Mucosa of gallbladder (tissue), 1 donor: ENCODE measurements at regions not wholly inside any gene's neighbourhood (a gene's known extent, or its start where the extent isn't known, plus 50 kb on each side); places are given as distances from the start of the nearest gene placed in this dataset.
"Not testable (repeated sequence)": the region's sequence is repeated elsewhere in the genome, so short reads cannot be mapped to it uniquely, and the experiment has no call there.

Experiments used
- DNase-seq: peaks from one replicate; pipeline ENCODE4 v3.0.0-alpha.2; 2020; ENCODE audit warnings: low spot score
- donor health status: DM: no; HTN: no; CAD: no.

- no peak for DNase-seq
These were observed 78.3 kb upstream of the SLC16A7 start for GRCh38 chr12:59517522-59517921.

GRCh38 chr12:59500915-59501314, 94.9 kb upstream of the SLC16A7 start:
- DNase-seq: peak; percentile 19

DNA sequence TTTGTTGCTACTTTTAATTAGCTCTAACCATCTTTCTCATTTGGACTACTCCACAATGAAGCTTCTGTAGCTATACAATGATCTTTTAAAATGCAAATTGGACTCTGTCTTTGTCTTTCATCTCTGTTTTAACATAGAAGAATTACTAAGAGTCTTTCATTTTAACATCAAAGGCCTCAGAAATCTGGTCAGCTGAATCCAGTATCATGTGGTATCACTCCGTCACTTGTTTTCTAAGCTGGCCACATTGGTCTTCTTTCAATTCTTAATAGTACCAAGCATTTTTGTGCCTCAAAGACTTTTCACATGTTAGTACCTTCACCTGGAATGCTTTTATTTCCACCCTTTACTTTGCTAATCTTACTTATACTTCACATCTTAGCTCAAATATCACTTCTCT, 95.5 kb upstream of the SLC16A7 start:
- DNase-seq: no peak

GRCh38 chr12:59499774-59500173, 96.1 kb upstream of the SLC16A7 start:
- DNase-seq: no peak

DNA sequence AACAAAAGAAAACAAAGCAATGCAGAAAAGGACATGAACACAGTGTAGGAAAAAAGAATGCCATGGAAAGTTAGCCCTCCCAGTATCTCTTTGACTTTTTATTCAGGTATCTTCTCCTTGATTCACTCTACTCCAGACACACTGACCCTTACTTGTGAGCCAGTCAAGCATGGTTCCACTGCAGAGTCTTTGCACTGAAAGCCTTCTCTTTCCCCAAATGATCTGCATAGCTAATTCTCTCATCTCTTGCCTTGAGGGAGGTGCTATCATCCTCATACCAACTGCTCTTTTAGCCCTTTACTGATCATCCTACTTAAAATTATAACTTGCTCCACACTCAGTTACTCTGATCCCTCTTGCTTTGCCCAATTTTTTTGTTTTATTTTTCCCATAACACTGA, 101.2 kb upstream of the SLC16A7 start:
- DNase-seq: no peak

DNA sequence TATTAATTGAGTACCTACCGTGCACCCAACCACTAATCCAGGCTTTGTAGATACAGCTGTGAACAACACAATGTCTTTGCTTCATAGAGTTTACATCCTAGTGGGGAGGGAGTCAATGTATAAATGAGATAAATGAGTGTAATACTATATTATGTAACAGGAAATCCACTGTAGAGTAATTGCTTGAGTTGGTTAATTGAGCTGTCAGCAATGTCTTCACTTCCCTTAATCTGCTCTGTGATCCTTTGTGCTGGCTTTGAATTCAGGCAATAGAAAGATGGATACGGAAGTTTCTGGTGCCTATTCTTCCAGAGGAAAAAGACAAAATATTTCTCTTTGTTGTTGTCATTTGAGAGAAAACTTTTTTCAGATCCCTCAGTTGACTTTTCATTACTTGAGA, 104.0 kb upstream of the SLC16A7 start:
- no peak for DNase-seq

DNA sequence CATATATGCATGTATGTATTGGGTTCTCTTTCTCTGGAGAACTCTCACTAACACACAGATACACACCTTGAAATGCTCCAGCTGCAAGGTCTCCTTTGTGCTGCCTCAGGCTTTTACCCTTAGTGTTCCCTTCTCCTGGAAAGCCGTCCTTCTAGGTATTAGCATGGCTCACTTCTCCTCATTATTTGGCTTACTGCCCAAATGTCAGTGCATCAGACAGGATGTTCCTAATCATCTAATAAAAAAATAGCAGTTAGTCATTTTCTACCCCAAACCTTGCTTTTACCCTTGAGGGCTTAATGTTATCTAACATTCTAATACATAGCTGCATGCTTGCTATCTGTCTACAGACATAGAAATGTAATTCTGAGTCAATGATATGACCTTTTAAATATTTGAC, 109.0 kb upstream of the SLC16A7 start:
- DNase-seq: no peak

DNA sequence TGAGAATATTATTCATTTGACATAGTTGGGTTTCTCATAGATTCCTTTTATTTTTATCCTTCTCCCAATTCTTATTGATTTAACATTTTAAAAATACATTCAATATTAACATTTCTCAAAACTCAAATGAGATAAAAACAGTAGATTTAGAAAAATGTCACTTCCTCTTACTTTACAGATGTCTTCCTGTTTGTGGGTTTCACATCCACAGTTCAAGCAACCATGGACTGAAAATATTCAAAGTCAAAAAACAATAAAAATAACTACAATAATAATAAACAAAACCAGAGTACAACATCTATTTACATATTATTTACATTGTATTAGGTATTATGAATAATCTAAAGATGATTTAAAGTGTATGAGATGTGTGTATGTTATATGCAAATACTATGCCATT, 111.3 kb upstream of the SLC16A7 start:
- no peak for DNase-seq

GRCh38 chr12:59474236-59474635, 121.6 kb upstream of the SLC16A7 start:
- not testable (repeated sequence) for DNase-seq

DNA sequence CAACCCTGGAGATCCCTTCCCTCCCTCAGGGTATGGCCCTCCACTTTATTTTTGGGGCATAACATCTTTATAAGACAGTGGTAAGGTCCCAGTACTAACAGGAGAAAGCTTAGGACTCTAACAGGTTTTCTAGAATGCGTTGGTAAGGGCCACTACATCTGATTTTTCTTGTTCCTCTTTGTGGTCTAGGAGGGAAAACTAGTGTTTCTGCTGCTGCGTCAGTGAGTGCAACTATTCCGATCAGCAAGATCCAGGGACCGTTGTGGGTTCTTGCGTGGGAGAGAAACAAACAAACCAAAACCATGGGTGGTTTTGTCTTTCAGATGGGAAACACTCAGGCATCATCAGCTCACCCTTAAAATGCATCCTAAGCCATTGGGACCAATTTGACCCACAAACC, 123.6 kb upstream of the SLC16A7 start:
- no peak for DNase-seq

GRCh38 chr12:59459966-59460660, 135.7 kb upstream of the SLC16A7 start:
- no peak for DNase-seq

GRCh38 chr12:59453475-59453874, 142.4 kb upstream of the SLC16A7 start:
- DNase-seq: no peak

GRCh38 chr12:59452746-59453145, 143.1 kb upstream of the SLC16A7 start:
- no peak for DNase-seq

DNA sequence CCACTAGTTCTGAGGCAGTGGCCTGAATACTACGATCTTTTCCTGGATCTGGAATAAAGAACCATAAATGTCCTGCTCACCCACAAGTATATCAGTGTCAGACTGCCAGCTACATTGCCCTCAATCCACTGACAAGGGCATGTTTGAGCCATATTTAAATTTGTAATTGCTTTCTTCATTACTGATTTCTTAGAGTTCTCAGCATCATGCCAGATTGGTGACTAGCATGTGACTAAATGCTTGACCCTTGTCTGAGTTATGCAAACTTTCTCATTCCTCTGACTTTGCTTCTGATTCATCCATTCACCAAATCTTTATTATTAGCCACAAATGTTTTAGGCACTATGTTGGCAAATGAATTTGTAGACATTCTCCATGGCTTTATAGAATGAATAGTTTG, 143.6 kb upstream of the SLC16A7 start:
- peak; percentile 47 for DNase-seq

GRCh38 chr12:59446116-59446515, 149.7 kb upstream of the SLC16A7 start:
- DNase-seq: peak; percentile 53

DNA sequence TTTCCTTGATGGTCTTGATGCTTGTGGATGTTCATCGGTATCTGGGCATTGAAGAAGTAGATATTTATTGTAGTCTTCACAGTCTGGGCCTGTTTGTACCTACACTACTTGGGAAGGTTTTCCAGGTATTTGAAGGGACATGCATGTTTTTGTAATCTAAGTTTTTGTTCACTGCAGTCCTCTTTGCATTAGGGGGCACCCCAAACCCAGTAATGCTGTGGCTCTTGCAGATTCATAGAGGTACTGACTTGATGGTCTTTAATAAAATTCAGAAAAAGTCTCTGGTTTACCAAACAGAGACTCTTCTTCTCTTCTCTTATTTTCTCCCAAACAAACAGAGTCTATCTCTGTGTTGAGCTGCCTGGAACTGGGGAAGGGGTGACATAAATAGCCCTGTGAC, 150.9 kb upstream of the SLC16A7 start:
- no peak for DNase-seq

- no peak for DNase-seq
These were observed 163.8 kb upstream of the SLC16A7 start for GRCh38 chr12:59432057-59432456.

GRCh38 chr12:59431266-59431665, 164.6 kb upstream of the SLC16A7 start:
- no peak for DNase-seq

DNA sequence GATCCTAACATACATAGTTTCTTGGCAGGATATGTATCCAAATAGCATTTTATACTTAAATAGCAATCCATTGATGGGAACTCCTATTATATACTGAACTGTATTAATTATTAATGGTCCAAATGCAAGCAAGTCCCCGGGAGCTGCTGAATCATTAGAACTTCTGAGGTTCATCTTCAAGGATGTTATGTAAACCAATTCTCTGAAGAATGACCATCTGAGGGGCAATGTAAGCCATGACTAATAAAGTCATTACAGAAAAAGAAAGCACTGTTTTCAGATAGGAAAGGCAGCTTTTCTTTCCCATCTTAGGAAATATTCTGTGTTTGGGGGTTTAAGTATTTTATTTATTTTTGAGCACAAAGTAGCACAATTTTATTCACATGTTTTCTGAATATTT, 166.1 kb upstream of the SLC16A7 start:
- no peak for DNase-seq

DNA sequence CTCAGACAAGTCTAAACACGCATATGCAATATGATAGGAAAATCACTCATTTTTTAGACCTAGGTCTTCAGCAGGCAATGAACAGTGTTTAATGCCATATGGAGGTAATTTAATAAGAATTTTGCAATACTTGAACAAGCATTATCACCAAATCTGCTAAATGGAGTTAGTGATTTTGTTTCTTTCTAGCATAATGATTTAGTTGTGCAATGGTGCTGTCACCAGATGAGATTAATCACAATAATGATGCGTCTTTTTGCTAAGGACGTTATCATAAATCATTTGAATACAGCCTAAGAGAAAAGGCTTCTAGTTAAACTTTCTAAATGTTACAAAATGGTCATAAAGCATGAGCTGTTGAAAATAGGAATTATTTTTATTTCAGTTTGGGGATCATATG, 170.0 kb upstream of the SLC16A7 start:
- no peak for DNase-seq

DNA sequence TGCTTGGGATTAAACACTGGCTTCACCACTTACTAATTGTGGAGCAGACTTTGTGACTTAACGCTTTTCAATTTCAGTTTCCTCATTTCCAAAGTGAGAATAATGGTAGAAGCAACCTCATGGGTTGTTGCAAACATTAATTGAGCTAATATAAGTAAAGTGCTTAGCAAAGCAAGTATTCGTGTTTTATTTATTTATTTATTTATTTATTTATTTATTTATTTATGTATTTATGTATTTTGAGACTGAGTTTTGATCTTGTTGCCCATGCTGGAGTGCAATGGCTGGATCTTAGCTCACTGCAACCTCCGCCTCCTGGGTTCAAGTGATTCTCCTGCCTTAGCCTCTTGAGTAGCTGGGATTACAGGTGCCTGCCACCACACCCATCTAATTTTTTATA, 171.2 kb upstream of the SLC16A7 start:
- DNase-seq: not testable (repeated sequence)

- DNase-seq: no peak
These were observed 181.8 kb upstream of the SLC16A7 start for GRCh38 chr12:59414051-59414450.

DNA sequence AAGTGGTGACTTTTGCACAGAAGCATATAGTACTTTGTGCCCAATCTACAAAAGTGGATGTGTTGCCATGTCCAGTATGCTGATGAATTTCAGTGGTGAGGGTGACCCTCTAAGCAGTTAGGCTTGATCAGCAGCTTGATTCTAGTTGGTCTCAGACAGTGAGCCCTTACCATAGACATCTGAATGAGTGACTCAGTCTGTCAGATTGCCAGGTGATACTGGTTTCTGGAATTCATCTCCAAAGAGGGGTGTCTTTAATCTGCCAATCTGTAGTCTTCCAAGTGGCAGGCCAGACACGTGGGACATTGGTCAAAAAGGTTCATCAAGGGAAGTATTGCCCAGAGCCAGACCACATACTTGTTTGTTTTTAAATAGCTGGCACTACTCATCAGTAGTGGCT, 187.4 kb upstream of the SLC16A7 start:
- DNase-seq: no peak

- DNase-seq: no peak
These were observed 188.0 kb upstream of the SLC16A7 start for GRCh38 chr12:59407799-59408198.
